MM.1S (cell line): ENCODE measurements at regions not wholly inside any gene's neighbourhood (a gene's known extent, or its start where the extent isn't known, plus 50 kb on each side); places are given as distances from the start of the nearest gene placed in this dataset.

Experiments used
- DNase-seq: peaks from one replicate; pipeline ENCODE4 v3.0.0-alpha.2; 2015
- H2AFZ ChIP-seq: fragments of 300-600 bp; sonication (generic); 2 replicates; pipeline ENCODE4 v1.6.0; 2016; ENCODE audit warnings: antibody characterized with exemption, low read length
- H3F3A ChIP-seq: fragments of 300-600 bp; sonication (generic); 2 replicates; pipeline ENCODE4 v1.6.1; 2016; ENCODE audit warnings: mild to moderate bottlenecking, antibody characterized with exemption, low read length, moderate library complexity, mixed read lengths; ENCODE audit not compliant: insufficient read depth
- H3K27ac ChIP-seq: fragments of 300-600 bp; sonication (generic); 2 replicates; pipeline ENCODE4 v1.5.1; 2016; ENCODE audit warnings: mild to moderate bottlenecking, low read length
- H3K27me3 ChIP-seq: fragments of 300-600 bp; sonication (generic); replicated peaks from 2 replicates; pipeline ENCODE4 v1.6.0; 2016; ENCODE audit warnings: low read length; ENCODE audit not compliant: insufficient read depth
- H3K36me3 ChIP-seq: fragments of 300-600 bp; sonication (generic); replicated peaks from 2 replicates; pipeline ENCODE4 v1.6.1; 2016; ENCODE audit warnings: mild to moderate bottlenecking, low read length, mixed read lengths; ENCODE audit not compliant: insufficient read depth
- H3K4me1 ChIP-seq: fragments of 300-600 bp; sonication (generic); 2 replicates; pipeline ENCODE4 v1.6.1; 2016; ENCODE audit warnings: low read length, mixed read lengths
- H3K4me2 ChIP-seq: fragments of 300-600 bp; sonication (generic); 2 replicates; pipeline ENCODE4 v1.6.0; 2016; ENCODE audit warnings: low read depth, low read length
- H3K4me3 ChIP-seq: fragments of 300-600 bp; sonication (generic); 2 replicates; pipeline ENCODE4 v1.5.1; 2016; ENCODE audit warnings: low read length, mixed read lengths
- H3K79me2 ChIP-seq: fragments of 300-600 bp; sonication (generic); 2 replicates; pipeline ENCODE4 v1.6.1; 2016; ENCODE audit warnings: mixed run types, low read length, mixed read lengths
- H3K9ac ChIP-seq: fragments of 300-600 bp; sonication (generic); 2 replicates; pipeline ENCODE4 v1.6.1; 2016; ENCODE audit warnings: low read length, mixed read lengths
- H3K9me2 ChIP-seq: fragments of 300-600 bp; sonication (generic); replicated peaks from 2 replicates; pipeline ENCODE4 v1.6.1; 2016; ENCODE audit warnings: mild to moderate bottlenecking, low read length, mixed read lengths; ENCODE audit not compliant: insufficient read depth
- H3K9me3 ChIP-seq: fragments of 300-600 bp; sonication (generic); replicated peaks from 2 replicates; pipeline ENCODE4 v1.6.1; 2016; ENCODE audit warnings: mild to moderate bottlenecking, low read length, mixed read lengths; ENCODE audit not compliant: insufficient read depth
- H4K20me1 ChIP-seq: fragments of 300-600 bp; sonication (generic); 2 replicates; pipeline ENCODE4 v1.6.1; 2016; ENCODE audit warnings: mild to moderate bottlenecking, low read length, moderate library complexity, mixed read lengths; ENCODE audit not compliant: insufficient read depth
- CTCF ChIP-seq: fragments of 300-600 bp; sonication (generic); IDR thresholded peaks from 2 replicates; pipeline ENCODE4 v1.5.1; 2016; ENCODE audit warnings: antibody characterized with exemption, low read length, mixed read lengths
- EZH2 ChIP-seq: fragments of 300-600 bp; sonication (generic); optimal IDR thresholded peaks from 2 replicates; pipeline ENCODE3; 2017; ENCODE audit warnings: low read depth, mild to moderate bottlenecking, antibody characterized with exemption, low read length, mixed read lengths
- EZH2phosphoT487 ChIP-seq: fragments of 300-600 bp; sonication (generic); IDR thresholded peaks from 2 replicates; pipeline ENCODE4 v1.6.1; 2018; ENCODE audit warnings: antibody characterized with exemption, low read length

GRCh38 chr2:136394136-136395060, 276.4 kb upstream of the CXCR4 start:
- TF ChIP-seq CTCF (no peak), EZH2phosphoT487 (no peak), EZH2 (no peak)
- Histone ChIP-seq H4K20me1 (no peaks in the 10 kb centered on the region), H3K36me3 (no peaks in the 10 kb centered on the region), H3K9ac (no peak overlapping the region), H3K27ac (peak overlapping the region; percentile 38; the same call in 1 of the 2 replicates), H3K27me3 (no peaks in the 10 kb centered on the region), H3K4me1 (peaks cover 33% of the 10 kb centered on the region), H3F3A (0 out of 2 replicates have a peak, but pooled peaks cover 7% of the 10 kb centered on the region), H2AFZ (peak overlapping the region; percentile 56), H3K4me3 (no peak overlapping the region), H3K9me3 (no peaks in the 10 kb centered on the region), H3K9me2 (no peaks in the 10 kb centered on the region), H3K79me2 (no peaks in the 10 kb centered on the region), H3K4me2 (no peak overlapping the region)
- DNase-seq, result peak; percentile 43

- H3K27ac ChIP-seq, result no peak overlapping the region
- no peak overlapping the region for H3K4me3 ChIP-seq
- no peaks in the 10 kb centered on the region for H3K36me3 ChIP-seq
- H3K4me2 ChIP-seq, result no peak overlapping the region
- H3K4me1 ChIP-seq, result peaks cover 34% of the 10 kb centered on the region
- H3K79me2 ChIP-seq, result no peaks in the 10 kb centered on the region
- no peak overlapping the region for H2AFZ ChIP-seq
- H3K27me3 ChIP-seq, result no peaks in the 10 kb centered on the region
- no peaks in the 10 kb centered on the region for H4K20me1 ChIP-seq
- H3K9ac ChIP-seq, result no peak overlapping the region
- no peaks in the 10 kb centered on the region for H3K9me3 ChIP-seq
- TF ChIP-seq CTCF (no peak), EZH2 (no peak), EZH2phosphoT487 (no peak)
- 0 out of 2 replicates have a peak, but pooled peaks cover 7% of the 10 kb centered on the region for H3F3A ChIP-seq
- no peaks in the 10 kb centered on the region for H3K9me2 ChIP-seq
- DNase-seq, result no peak
These were observed 275.6 kb upstream of the CXCR4 start for GRCh38 chr2:136393514-136393913.

GRCh38 chr2:136392897-136393505, 275.1 kb upstream of the CXCR4 start:
- no peaks in the 10 kb centered on the region for H3K27me3 ChIP-seq
- H3K79me2 ChIP-seq, result no peaks in the 10 kb centered on the region
- DNase-seq, result no peak
- H3K36me3 ChIP-seq, result no peaks in the 10 kb centered on the region
- no peak overlapping the region for H3K4me3 ChIP-seq
- H3K9me2 ChIP-seq, result no peaks in the 10 kb centered on the region
- 0 out of 2 replicates have a peak, but pooled peaks cover 7% of the 10 kb centered on the region for H3F3A ChIP-seq
- no peak overlapping the region for H3K27ac ChIP-seq
- no peaks in the 10 kb centered on the region for H3K9me3 ChIP-seq
- H3K9ac ChIP-seq, result no peak overlapping the region
- no peak overlapping the region for H2AFZ ChIP-seq
- H4K20me1 ChIP-seq, result no peaks in the 10 kb centered on the region
- H3K4me1 ChIP-seq, result peaks cover 34% of the 10 kb centered on the region
- H3K4me2 ChIP-seq, result no peak overlapping the region
- TF ChIP-seq CTCF (no peak), EZH2 (no peak), EZH2phosphoT487 (no peak)
